Liver (tissue), 3 donors: ENCODE measurements at regions not wholly inside any gene's neighbourhood (a gene's known extent, or its start where the extent isn't known, plus 50 kb on each side); places are given as distances from the start of the nearest gene placed in this dataset.

Experiments used
- FOXA2 ChIP-seq: IDR thresholded peaks from 2 replicates; pipeline ENCODE4 v1.6.1; 2016; ENCODE audit warnings: antibody characterized with exemption
- GABPA ChIP-seq, 2 donors: IDR thresholded peaks in 1 of 2; conservative IDR thresholded peaks in 1 of 2; 2 replicates each; pipeline ENCODE4 v1.6.1; 2016; ENCODE audit warnings: antibody characterized with exemption in 2 of 2, mild to moderate bottlenecking in 1 of 2, moderate library complexity in 1 of 2
- JUND ChIP-seq, 2 donors: IDR thresholded peaks; 2 replicates each; pipeline ENCODE4 v1.6.1; 2016; ENCODE audit warnings: antibody characterized with exemption in 2 of 2
- SP1 ChIP-seq: IDR thresholded peaks from 2 replicates; pipeline ENCODE4 v1.6.1; 2018; ENCODE audit warnings: antibody characterized with exemption, mild to moderate bottlenecking
- TAF1 ChIP-seq: conservative IDR thresholded peaks from 2 replicates; pipeline ENCODE4 v1.6.1; 2016; ENCODE audit warnings: antibody characterized with exemption, mild to moderate bottlenecking
- YY1 ChIP-seq: IDR thresholded peaks from 2 replicates; pipeline ENCODE4 v1.6.1; 2016; ENCODE audit warnings: antibody characterized with exemption, mild to moderate bottlenecking
- TF ChIP-seq, protein P1 (sequence below): fragments of 150-350 bp; IDR thresholded peaks from 2 replicates; pipeline ENCODE4 v1.5.1; 2017; ENCODE audit warnings: improper control_type of control experiment, low read depth, low read length; ENCODE audit not compliant: missing input control
- TF ChIP-seq, protein P2 (sequence below): IDR thresholded peaks from 2 replicates; pipeline ENCODE4 v1.6.1; 2016; ENCODE audit warnings: antibody characterized with exemption
- TF ChIP-seq, protein P3 (sequence below): IDR thresholded peaks from 2 replicates; pipeline ENCODE4 v1.6.1; 2016; ENCODE audit warnings: antibody characterized with exemption
- TF ChIP-seq, protein P4 (sequence below): IDR thresholded peaks from 2 replicates; pipeline ENCODE4 v1.6.1; 2016; ENCODE audit warnings: antibody characterized with exemption, mild to moderate bottlenecking
- donor health status: healthy.
- donor health status: healthy.

DNA sequence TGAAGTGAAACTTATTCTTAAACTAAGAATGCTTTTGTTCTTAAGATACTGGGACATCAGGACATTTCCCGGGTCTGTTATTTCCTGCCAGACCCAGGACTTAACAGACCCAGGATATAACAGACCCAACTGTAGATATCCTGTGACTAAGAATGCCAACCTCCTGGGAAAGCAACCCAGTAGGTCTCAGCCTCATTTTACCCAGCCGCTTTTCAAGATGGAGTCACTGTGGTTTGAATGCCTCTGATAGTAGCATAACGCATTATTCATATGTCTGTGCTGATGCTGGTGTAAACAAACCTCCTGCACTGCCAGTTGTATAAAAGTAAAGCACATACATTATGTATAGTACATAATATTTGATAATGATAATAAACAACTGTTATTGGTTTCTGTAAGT is 185.8 kb upstream of the GPRIN3 start:
- TF ChIP-seq, protein P1, sequence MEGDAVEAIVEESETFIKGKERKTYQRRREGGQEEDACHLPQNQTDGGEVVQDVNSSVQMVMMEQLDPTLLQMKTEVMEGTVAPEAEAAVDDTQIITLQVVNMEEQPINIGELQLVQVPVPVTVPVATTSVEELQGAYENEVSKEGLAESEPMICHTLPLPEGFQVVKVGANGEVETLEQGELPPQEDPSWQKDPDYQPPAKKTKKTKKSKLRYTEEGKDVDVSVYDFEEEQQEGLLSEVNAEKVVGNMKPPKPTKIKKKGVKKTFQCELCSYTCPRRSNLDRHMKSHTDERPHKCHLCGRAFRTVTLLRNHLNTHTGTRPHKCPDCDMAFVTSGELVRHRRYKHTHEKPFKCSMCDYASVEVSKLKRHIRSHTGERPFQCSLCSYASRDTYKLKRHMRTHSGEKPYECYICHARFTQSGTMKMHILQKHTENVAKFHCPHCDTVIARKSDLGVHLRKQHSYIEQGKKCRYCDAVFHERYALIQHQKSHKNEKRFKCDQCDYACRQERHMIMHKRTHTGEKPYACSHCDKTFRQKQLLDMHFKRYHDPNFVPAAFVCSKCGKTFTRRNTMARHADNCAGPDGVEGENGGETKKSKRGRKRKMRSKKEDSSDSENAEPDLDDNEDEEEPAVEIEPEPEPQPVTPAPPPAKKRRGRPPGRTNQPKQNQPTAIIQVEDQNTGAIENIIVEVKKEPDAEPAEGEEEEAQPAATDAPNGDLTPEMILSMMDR: no peak
- TF ChIP-seq SP1 (no peak), JUND (IDR thresholded peaks at IDR 0.05) (no peak), FOXA2 (no peak), TAF1 (no peak), GABPA (IDR thresholded peaks at IDR 0.05 in 1 of 2, conservative IDR thresholded peaks at IDR 0.05 in 1 of 2) (no peak), YY1 (no peak)
- TF ChIP-seq, protein P2, sequence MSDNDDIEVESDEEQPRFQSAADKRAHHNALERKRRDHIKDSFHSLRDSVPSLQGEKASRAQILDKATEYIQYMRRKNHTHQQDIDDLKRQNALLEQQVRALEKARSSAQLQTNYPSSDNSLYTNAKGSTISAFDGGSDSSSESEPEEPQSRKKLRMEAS: no peak
- TF ChIP-seq, protein P3, sequence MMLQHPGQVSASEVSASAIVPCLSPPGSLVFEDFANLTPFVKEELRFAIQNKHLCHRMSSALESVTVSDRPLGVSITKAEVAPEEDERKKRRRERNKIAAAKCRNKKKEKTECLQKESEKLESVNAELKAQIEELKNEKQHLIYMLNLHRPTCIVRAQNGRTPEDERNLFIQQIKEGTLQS: no peak
- TF ChIP-seq, protein P4, sequence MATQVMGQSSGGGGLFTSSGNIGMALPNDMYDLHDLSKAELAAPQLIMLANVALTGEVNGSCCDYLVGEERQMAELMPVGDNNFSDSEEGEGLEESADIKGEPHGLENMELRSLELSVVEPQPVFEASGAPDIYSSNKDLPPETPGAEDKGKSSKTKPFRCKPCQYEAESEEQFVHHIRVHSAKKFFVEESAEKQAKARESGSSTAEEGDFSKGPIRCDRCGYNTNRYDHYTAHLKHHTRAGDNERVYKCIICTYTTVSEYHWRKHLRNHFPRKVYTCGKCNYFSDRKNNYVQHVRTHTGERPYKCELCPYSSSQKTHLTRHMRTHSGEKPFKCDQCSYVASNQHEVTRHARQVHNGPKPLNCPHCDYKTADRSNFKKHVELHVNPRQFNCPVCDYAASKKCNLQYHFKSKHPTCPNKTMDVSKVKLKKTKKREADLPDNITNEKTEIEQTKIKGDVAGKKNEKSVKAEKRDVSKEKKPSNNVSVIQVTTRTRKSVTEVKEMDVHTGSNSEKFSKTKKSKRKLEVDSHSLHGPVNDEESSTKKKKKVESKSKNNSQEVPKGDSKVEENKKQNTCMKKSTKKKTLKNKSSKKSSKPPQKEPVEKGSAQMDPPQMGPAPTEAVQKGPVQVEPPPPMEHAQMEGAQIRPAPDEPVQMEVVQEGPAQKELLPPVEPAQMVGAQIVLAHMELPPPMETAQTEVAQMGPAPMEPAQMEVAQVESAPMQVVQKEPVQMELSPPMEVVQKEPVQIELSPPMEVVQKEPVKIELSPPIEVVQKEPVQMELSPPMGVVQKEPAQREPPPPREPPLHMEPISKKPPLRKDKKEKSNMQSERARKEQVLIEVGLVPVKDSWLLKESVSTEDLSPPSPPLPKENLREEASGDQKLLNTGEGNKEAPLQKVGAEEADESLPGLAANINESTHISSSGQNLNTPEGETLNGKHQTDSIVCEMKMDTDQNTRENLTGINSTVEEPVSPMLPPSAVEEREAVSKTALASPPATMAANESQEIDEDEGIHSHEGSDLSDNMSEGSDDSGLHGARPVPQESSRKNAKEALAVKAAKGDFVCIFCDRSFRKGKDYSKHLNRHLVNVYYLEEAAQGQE: no peak
